Osteoblast (primary cell): ENCODE measurements at regions not wholly inside any gene's neighbourhood (a gene's known extent, or its start where the extent isn't known, plus 50 kb on each side); places are given as distances from the start of the nearest gene placed in this dataset.
A peak's percentile ranks its signal among the peaks of the same experiment; 100 is the strongest.

Experiments used
- DNase-seq: peaks from one replicate; pipeline ENCODE4 v3.0.0; 2011; ENCODE audit warnings: low spot score, mixed read lengths; ENCODE audit not compliant: insufficient read length; ENCODE audit errors: missing footprints
- H2AFZ ChIP-seq: 2 replicates; pipeline ENCODE4 v1.6.0; 2011; ENCODE audit warnings: mild to moderate bottlenecking, low read length
- H3K27ac ChIP-seq: 2 replicates; pipeline ENCODE4 v1.5.1; 2011; ENCODE audit warnings: mild to moderate bottlenecking, low read depth, low read length, moderate library complexity
- H3K27me3 ChIP-seq: 2 replicates; pipeline ENCODE4 v1.6.0; 2012; ENCODE audit warnings: mild to moderate bottlenecking, control low read depth, inconsistent platforms, low read length, moderate library complexity; ENCODE audit not compliant: insufficient read depth
- H3K36me3 ChIP-seq: 2 replicates; pipeline ENCODE4 v1.5.1; 2011; ENCODE audit warnings: mild to moderate bottlenecking, low read length, control low read depth, moderate library complexity; ENCODE audit not compliant: insufficient read depth
- H3K4me1 ChIP-seq: 2 replicates; pipeline ENCODE4 v1.5.1; 2011; ENCODE audit warnings: mild to moderate bottlenecking, low read length, control low read depth, moderate library complexity; ENCODE audit not compliant: insufficient read depth
- H3K4me2 ChIP-seq: 2 replicates; pipeline ENCODE4 v1.6.0; 2011; ENCODE audit warnings: mild to moderate bottlenecking, low read length; ENCODE audit not compliant: insufficient read depth
- H3K4me3 ChIP-seq: fragments of 200-600 bp; sonication (generic); 3 replicates; pipeline ENCODE4 v1.5.1; 2012; ENCODE audit warnings: mild to moderate bottlenecking, low read length, inconsistent platforms; ENCODE audit not compliant: insufficient read depth
- H3K79me2 ChIP-seq: 2 replicates; pipeline ENCODE4 v1.6.0; 2012; ENCODE audit warnings: mild to moderate bottlenecking, low read length, control low read depth, inconsistent platforms; ENCODE audit not compliant: insufficient read depth
- H3K9me3 ChIP-seq: 2 replicates; pipeline ENCODE4 v1.5.1; 2011; ENCODE audit warnings: low read depth, low read length, control low read depth
- H4K20me1 ChIP-seq: 2 replicates; pipeline ENCODE4 v1.6.0; 2012; ENCODE audit warnings: mild to moderate bottlenecking, low read length, control low read depth; ENCODE audit not compliant: insufficient read depth
- CTCF ChIP-seq: IDR thresholded peaks from 2 replicates; pipeline ENCODE4 v1.5.1; 2011; ENCODE audit warnings: mild to moderate bottlenecking, low read depth, low read length, moderate library complexity; ENCODE audit errors: extremely low read depth

GRCh38 chr4:126790633-126791032, 842.1 kb upstream of the INTU start:
- H4K20me1 ChIP-seq, result no peaks in the 10 kb centered on the region
- H3K9me3 ChIP-seq, result no peaks in the 10 kb centered on the region
- TF ChIP-seq CTCF, result no peak
- no peaks in the 10 kb centered on the region for H3K27me3 ChIP-seq
- H3K79me2 ChIP-seq, result no peaks in the 10 kb centered on the region
- H2AFZ ChIP-seq, result no peak overlapping the region
- peak; percentile 48 for DNase-seq
- H3K27ac ChIP-seq, result no peak overlapping the region
- no peak overlapping the region for H3K4me3 ChIP-seq
- H3K4me1 ChIP-seq, result no peaks in the 10 kb centered on the region
- H3K4me2 ChIP-seq, result no peak overlapping the region
- H3K36me3 ChIP-seq, result no peaks in the 10 kb centered on the region

- peak overlapping the region; percentile 10 for H2AFZ ChIP-seq
Measured at GRCh38 chr4:126794363-126794762, 838.4 kb upstream of the INTU start.

GRCh38 chr4:126798214-126798613, 834.5 kb upstream of the INTU start:
- no peaks in the 10 kb centered on the region for H3K36me3 ChIP-seq
- no peak overlapping the region for H3K4me3 ChIP-seq
- no peak overlapping the region for H2AFZ ChIP-seq
- H3K4me1 ChIP-seq, result peaks cover 4% of the 10 kb centered on the region
- no peak overlapping the region for H3K4me2 ChIP-seq
- H4K20me1 ChIP-seq, result no peaks in the 10 kb centered on the region
- no peaks in the 10 kb centered on the region for H3K9me3 ChIP-seq
- no peak for DNase-seq
- H3K79me2 ChIP-seq, result no peaks in the 10 kb centered on the region
- H3K27ac ChIP-seq, result no peak overlapping the region
- H3K27me3 ChIP-seq, result no peaks in the 10 kb centered on the region
- TF ChIP-seq CTCF, result no peak

More at GRCh38 chr4:126794363-126794762, 838.4 kb upstream of the INTU start:
- TF ChIP-seq CTCF, result no peak
- no peak overlapping the region for H3K27ac ChIP-seq
- H4K20me1 ChIP-seq, result no peaks in the 10 kb centered on the region
- H3K36me3 ChIP-seq, result no peaks in the 10 kb centered on the region
- no peaks in the 10 kb centered on the region for H3K9me3 ChIP-seq
- DNase-seq, result no peak
- no peaks in the 10 kb centered on the region for H3K79me2 ChIP-seq
- H3K27me3 ChIP-seq, result no peaks in the 10 kb centered on the region
- H3K4me2 ChIP-seq, result no peak overlapping the region
- no peak overlapping the region for H3K4me3 ChIP-seq
- no peaks in the 10 kb centered on the region for H3K4me1 ChIP-seq

- H4K20me1 ChIP-seq, result no peaks in the 10 kb centered on the region
- no peak overlapping the region for H3K4me2 ChIP-seq
- DNase-seq, result no peak
- H3K79me2 ChIP-seq, result no peaks in the 10 kb centered on the region
- H3K9me3 ChIP-seq, result no peaks in the 10 kb centered on the region
- H3K36me3 ChIP-seq, result no peaks in the 10 kb centered on the region
- H3K4me1 ChIP-seq, result peaks cover 4% of the 10 kb centered on the region
- H3K27ac ChIP-seq, result no peak overlapping the region
- H3K4me3 ChIP-seq, result no peak overlapping the region
- TF ChIP-seq CTCF, result no peak
- H3K27me3 ChIP-seq, result no peaks in the 10 kb centered on the region
- peak overlapping the region; percentile 30 for H2AFZ ChIP-seq
Measured at GRCh38 chr4:126799416-126799815, 833.3 kb upstream of the INTU start.
